Erythroblast (primary cell): ENCODE measurements at regions not wholly inside any gene's neighbourhood (a gene's known extent, or its start where the extent isn't known, plus 50 kb on each side); places are given as distances from the start of the nearest gene placed in this dataset.

Experiments used
- GATA1 ChIP-seq: IDR thresholded peaks from 2 replicates; pipeline ENCODE4 v1.6.1; 2011; ENCODE audit warnings: low read depth, mild to moderate bottlenecking, control low read depth, low read length, moderate library complexity
- POLR2A ChIP-seq: IDR thresholded peaks from 2 replicates; pipeline ENCODE4 v1.6.1; 2011; ENCODE audit warnings: mild to moderate bottlenecking, low read length

- TF ChIP-seq POLR2A (no peak), GATA1 (no peak)
Observed at GRCh38 chr6:169085466-169085865, 168.2 kb downstream of the THBS2 start.
